Fibroblast of lung (primary cell): ENCODE measurements at regions not wholly inside any gene's neighbourhood (a gene's known extent, or its start where the extent isn't known, plus 50 kb on each side); places are given as distances from the start of the nearest gene placed in this dataset.

Experiments
- DNase-seq, 2 donors: peaks; one replicate each; pipeline versions ENCODE4 v3.0.0 to v3.0.0-alpha.2; 2010; ENCODE audit warnings: low read depth in 2 of 2
- H2AFZ ChIP-seq: 2 replicates; pipeline ENCODE4 v1.5.1; 2012; ENCODE audit warnings: low read length, control low read depth, inconsistent platforms
- H3K27ac ChIP-seq: 2 replicates; pipeline ENCODE4 v1.5.1; 2011; ENCODE audit warnings: low read length, control low read depth; ENCODE audit not compliant: insufficient read depth
- H3K27me3 ChIP-seq: 2 replicates; pipeline ENCODE4 v1.5.1; 2011; ENCODE audit warnings: mild to moderate bottlenecking, low read length; ENCODE audit not compliant: control insufficient read depth, insufficient read depth
- H3K36me3 ChIP-seq: 2 replicates; pipeline ENCODE4 v1.5.1; 2011; ENCODE audit warnings: low read length; ENCODE audit not compliant: control insufficient read depth, insufficient read depth
- H3K4me1 ChIP-seq: 2 replicates; pipeline ENCODE4 v1.5.1; 2011; ENCODE audit warnings: low read length; ENCODE audit not compliant: control insufficient read depth, insufficient read depth; ENCODE audit errors: extremely low read depth
- H3K4me2 ChIP-seq: 2 replicates; pipeline ENCODE4 v1.5.1; 2011; ENCODE audit warnings: low read length, control low read depth; ENCODE audit not compliant: insufficient read depth; ENCODE audit errors: extremely low read depth
- H3K4me3 ChIP-seq, 4 experiments: fragments of 200-600 bp in 1 of 4; sonication (generic) in 1 of 4; replicated peaks in 1 of 4; 2 replicates each; pipeline ENCODE4 v1.5.1; 2011 to 2016; ENCODE audit warnings: low read length in 4 of 4, low read depth in 3 of 4, mild to moderate bottlenecking in 3 of 4, control low read depth in 2 of 4, inconsistent platforms in 1 of 4, mixed read lengths in 1 of 4; ENCODE audit not compliant: insufficient read depth in 1 of 4; ENCODE audit errors: control extremely low read depth in 1 of 4
- H3K79me2 ChIP-seq: 2 replicates; pipeline ENCODE4 v1.5.1; 2012; ENCODE audit warnings: mild to moderate bottlenecking, low read length, inconsistent platforms; ENCODE audit not compliant: control insufficient read depth, insufficient read depth
- H3K9ac ChIP-seq: 2 replicates; pipeline ENCODE4 v1.5.1; 2011; ENCODE audit warnings: mild to moderate bottlenecking, low read length, control low read depth; ENCODE audit not compliant: insufficient read depth
- H3K9me3 ChIP-seq: 2 replicates; pipeline ENCODE4 v1.5.1; 2012; ENCODE audit warnings: low read depth, low read length; ENCODE audit not compliant: control insufficient read depth, insufficient read depth
- H4K20me1 ChIP-seq: 2 replicates; pipeline ENCODE4 v1.5.1; 2011; ENCODE audit warnings: low read length; ENCODE audit not compliant: control insufficient read depth, insufficient read depth; ENCODE audit errors: extremely low read depth
- CTCF ChIP-seq, 2 donors: IDR thresholded peaks in 1 of 2; conservative IDR thresholded peaks in 1 of 2; 1 replicate in 1 of 2; 2 replicates in 1 of 2; pipeline ENCODE4 v1.5.1; 2011 to 2012; ENCODE audit warnings: low read length in 2 of 2, control low read depth in 1 of 2, inconsistent platforms in 1 of 2, low read depth in 1 of 2, mild to moderate bottlenecking in 1 of 2
- EZH2 ChIP-seq: IDR thresholded peaks from 2 replicates; pipeline ENCODE4 v1.5.1; 2012; ENCODE audit warnings: low read length, control low read depth, mild to moderate bottlenecking; ENCODE audit errors: missing control alignments

- no peaks in the 10 kb centered on the region for H3K79me2 ChIP-seq
- no peak overlapping the region for H3K4me3 ChIP-seq
- H2AFZ ChIP-seq: no peak overlapping the region
- no peaks in the 10 kb centered on the region for H3K36me3 ChIP-seq
- no peaks in the 10 kb centered on the region for H3K4me1 ChIP-seq
- H3K9ac ChIP-seq: no peak overlapping the region
- no peaks in the 10 kb centered on the region for H4K20me1 ChIP-seq
- no peak for DNase-seq
- no peak overlapping the region for H3K4me2 ChIP-seq
- H3K27ac ChIP-seq: no peak overlapping the region
- no peaks in the 10 kb centered on the region for H3K27me3 ChIP-seq
- TF ChIP-seq CTCF (conservative IDR thresholded peaks at IDR 0.05 in 1 of 2, IDR thresholded peaks at IDR 0.05 in 1 of 2; ENCODE audit: low read depth in 1 of 2, low read length in 2 of 2): no peak
- TF ChIP-seq EZH2: no peak
- no peaks in the 10 kb centered on the region for H3K9me3 ChIP-seq
These were observed 111.6 kb upstream of the SATB2 start for GRCh38 chr2:199569336-199569735.

GRCh38 chr2:199558156-199558555, 100.4 kb upstream of the SATB2 start:
- no peaks in the 10 kb centered on the region for H3K9me3 ChIP-seq
- no peak overlapping the region for H2AFZ ChIP-seq
- H3K4me3 ChIP-seq: no peak overlapping the region
- H3K27me3 ChIP-seq: no peaks in the 10 kb centered on the region
- no peak overlapping the region for H3K9ac ChIP-seq
- no peak overlapping the region for H3K27ac ChIP-seq
- no peaks in the 10 kb centered on the region for H4K20me1 ChIP-seq
- TF ChIP-seq CTCF (conservative IDR thresholded peaks at IDR 0.05 in 1 of 2, IDR thresholded peaks at IDR 0.05 in 1 of 2; ENCODE audit: low read depth in 1 of 2, low read length in 2 of 2) (no peak), EZH2 (no peak)
- DNase-seq: no peak
- no peaks in the 10 kb centered on the region for H3K79me2 ChIP-seq
- H3K4me2 ChIP-seq: no peak overlapping the region
- H3K4me1 ChIP-seq: no peaks in the 10 kb centered on the region
- no peaks in the 10 kb centered on the region for H3K36me3 ChIP-seq

- TF ChIP-seq CTCF (conservative IDR thresholded peaks at IDR 0.05 in 1 of 2, IDR thresholded peaks at IDR 0.05 in 1 of 2; ENCODE audit: low read depth in 1 of 2, low read length in 2 of 2) (no peak), EZH2 (no peak)
- Histone ChIP-seq H3K4me2 (no peak overlapping the region), H3K27ac (no peak overlapping the region), H2AFZ (no peak overlapping the region), H4K20me1 (no peaks in the 10 kb centered on the region), H3K79me2 (no peaks in the 10 kb centered on the region), H3K27me3 (no peaks in the 10 kb centered on the region), H3K4me1 (no peaks in the 10 kb centered on the region), H3K4me3 (no peak overlapping the region), H3K36me3 (no peaks in the 10 kb centered on the region), H3K9me3 (no peaks in the 10 kb centered on the region), H3K9ac (no peak overlapping the region)
- no peak for DNase-seq
These were observed 99.0 kb upstream of the SATB2 start for GRCh38 chr2:199556527-199557285.
